Subcutaneous abdominal adipose tissue (tissue), 5 donors: ENCODE measurements at regions not wholly inside any gene's neighbourhood (a gene's known extent, or its start where the extent isn't known, plus 50 kb on each side); places are given as distances from the start of the nearest gene placed in this dataset.

Source experiments
- H3K27ac ChIP-seq: one replicate; pipeline ENCODE4 v1.7.0; 2013; ENCODE audit warnings: low read depth, mild to moderate bottlenecking, inconsistent platforms, low read length, moderate library complexity
- H3K27me3 ChIP-seq, 5 donors: one replicate each; pipeline ENCODE4 v1.7.0; 2013; ENCODE audit warnings: low read length in 5 of 5, inconsistent platforms in 1 of 5; ENCODE audit not compliant: control insufficient read depth in 5 of 5, insufficient read depth in 4 of 5
- H3K36me3 ChIP-seq, 5 donors: one replicate each; pipeline ENCODE4 v1.7.0; 2013; ENCODE audit warnings: low read length in 5 of 5; ENCODE audit not compliant: control insufficient read depth in 5 of 5, insufficient read depth in 5 of 5
- H3K4me1 ChIP-seq, 5 donors: one replicate each; pipeline ENCODE4 v1.7.0; 2013; ENCODE audit warnings: low read length in 5 of 5, mild to moderate bottlenecking in 3 of 5, moderate library complexity in 1 of 5; ENCODE audit not compliant: control insufficient read depth in 5 of 5, insufficient read depth in 5 of 5
- H3K4me3 ChIP-seq, 5 donors: one replicate each; pipeline ENCODE4 v1.7.0; 2013; ENCODE audit warnings: low read length in 5 of 5, low read depth in 1 of 5
- H3K9ac ChIP-seq, 5 donors: one replicate each; pipeline ENCODE4 v1.7.0; 2013; ENCODE audit warnings: low read length in 5 of 5, mild to moderate bottlenecking in 4 of 5, moderate library complexity in 3 of 5
- H3K9me3 ChIP-seq, 5 donors: one replicate each; pipeline ENCODE4 v1.7.0; 2013; ENCODE audit warnings: low read length in 5 of 5; ENCODE audit not compliant: control insufficient read depth in 5 of 5
- donor health status: healthy.
- donor health status: healthy.
- donor health status: healthy.
- donor health status: healthy.
- donor health status: healthy.

- H3K9me3 ChIP-seq: peaks cover 0 to 3% (median 0%) of the 10 kb centered on the region in 5 donors
- H3K36me3 ChIP-seq: no peaks in the 10 kb centered on the region
- H3K4me1 ChIP-seq: no peaks in the 10 kb centered on the region
- H3K27me3 ChIP-seq: no peaks in the 10 kb centered on the region
- no peak overlapping the region for H3K4me3 ChIP-seq
- H3K27ac ChIP-seq: no peak overlapping the region
- H3K9ac ChIP-seq: no peak overlapping the region
Measured at GRCh38 chr9:28007097-28007817, 434.0 kb upstream of the C9orf72 start.

- Histone ChIP-seq H3K9me3 (peaks cover 0 to 3% (median 0%) of the 10 kb centered on the region in 5 donors), H3K27me3 (no peaks in the 10 kb centered on the region), H3K27ac (no peak overlapping the region), H3K9ac (no peak overlapping the region), H3K4me3 (no peak overlapping the region), H3K36me3 (no peaks in the 10 kb centered on the region), H3K4me1 (no peaks in the 10 kb centered on the region)
Measured at GRCh38 chr9:28014212-28014611, 440.9 kb upstream of the C9orf72 start.

- Histone ChIP-seq H3K27me3 (no peaks in the 10 kb centered on the region), H3K4me3 (no peak overlapping the region), H3K4me1 (no peaks in the 10 kb centered on the region), H3K9ac (no peak overlapping the region), H3K27ac (no peak overlapping the region), H3K36me3 (no peaks in the 10 kb centered on the region), H3K9me3 (no peaks in the 10 kb centered on the region)
Measured at GRCh38 chr9:28024676-28025075, 451.4 kb upstream of the C9orf72 start.

- no peak overlapping the region for H3K4me3 ChIP-seq
- H3K36me3 ChIP-seq: no peaks in the 10 kb centered on the region
- H3K4me1 ChIP-seq: no peaks in the 10 kb centered on the region
- H3K9ac ChIP-seq: no peak overlapping the region
- no peak overlapping the region for H3K27ac ChIP-seq
- no peaks in the 10 kb centered on the region for H3K27me3 ChIP-seq
- H3K9me3 ChIP-seq: no peaks in the 10 kb centered on the region
Measured at GRCh38 chr9:28025186-28025585, 451.9 kb upstream of the C9orf72 start.

- Histone ChIP-seq H3K9me3 (no peaks in the 10 kb centered on the region), H3K27ac (no peak overlapping the region), H3K9ac (no peak overlapping the region), H3K4me3 (no peak overlapping the region), H3K27me3 (no peaks in the 10 kb centered on the region), H3K4me1 (no peaks in the 10 kb centered on the region), H3K36me3 (no peaks in the 10 kb centered on the region)
Measured at GRCh38 chr9:28031521-28032267, 458.4 kb upstream of the C9orf72 start.

- no peaks in the 10 kb centered on the region for H3K9me3 ChIP-seq
- H3K27ac ChIP-seq: no peak overlapping the region
- H3K36me3 ChIP-seq: no peaks in the 10 kb centered on the region
- no peak overlapping the region for H3K9ac ChIP-seq
- H3K4me3 ChIP-seq: no peak overlapping the region
- no peaks in the 10 kb centered on the region for H3K4me1 ChIP-seq
- H3K27me3 ChIP-seq: no peaks in the 10 kb centered on the region
Measured at GRCh38 chr9:28032268-28032590, 458.9 kb upstream of the C9orf72 start.

- Histone ChIP-seq H3K9ac (no peak overlapping the region), H3K4me3 (no peak overlapping the region), H3K27ac (no peak overlapping the region), H3K9me3 (no peaks in the 10 kb centered on the region), H3K4me1 (no peaks in the 10 kb centered on the region), H3K36me3 (no peaks in the 10 kb centered on the region), H3K27me3 (no peaks in the 10 kb centered on the region)
Measured at GRCh38 chr9:28034242-28034641, 461.0 kb upstream of the C9orf72 start.

- no peak overlapping the region for H3K4me3 ChIP-seq
- H3K4me1 ChIP-seq: no peaks in the 10 kb centered on the region
- no peak overlapping the region for H3K27ac ChIP-seq
- H3K9ac ChIP-seq: no peak overlapping the region
- H3K36me3 ChIP-seq: no peaks in the 10 kb centered on the region
- H3K9me3 ChIP-seq: no peaks in the 10 kb centered on the region
- H3K27me3 ChIP-seq: no peaks in the 10 kb centered on the region
Measured at GRCh38 chr9:28037968-28038367, 464.7 kb upstream of the C9orf72 start.

GRCh38 chr9:28045051-28045450 is 471.8 kb upstream of the C9orf72 start:
- Histone ChIP-seq H3K36me3 (no peaks in the 10 kb centered on the region), H3K27ac (no peak overlapping the region)

GRCh38 chr9:28050046-28050445 is 476.8 kb upstream of the C9orf72 start:
- no peak overlapping the region for H3K4me3 ChIP-seq
- no peaks in the 10 kb centered on the region for H3K9me3 ChIP-seq
- no peaks in the 10 kb centered on the region for H3K4me1 ChIP-seq
- H3K9ac ChIP-seq: no peak overlapping the region
- no peaks in the 10 kb centered on the region for H3K27me3 ChIP-seq
- H3K27ac ChIP-seq: no peak overlapping the region
- no peaks in the 10 kb centered on the region for H3K36me3 ChIP-seq

More at GRCh38 chr9:28045051-28045450, 471.8 kb upstream of the C9orf72 start:
- Histone ChIP-seq H3K4me3 (no peak overlapping the region), H3K27me3 (no peaks in the 10 kb centered on the region), H3K9me3 (no peaks in the 10 kb centered on the region), H3K4me1 (no peaks in the 10 kb centered on the region), H3K9ac (no peak overlapping the region)
